ENCODE measurements at regions not wholly inside any gene's neighbourhood (a gene's known extent, or its start where the extent isn't known, plus 50 kb on each side); places are given as distances from the start of the nearest gene placed in this dataset.

DNA sequence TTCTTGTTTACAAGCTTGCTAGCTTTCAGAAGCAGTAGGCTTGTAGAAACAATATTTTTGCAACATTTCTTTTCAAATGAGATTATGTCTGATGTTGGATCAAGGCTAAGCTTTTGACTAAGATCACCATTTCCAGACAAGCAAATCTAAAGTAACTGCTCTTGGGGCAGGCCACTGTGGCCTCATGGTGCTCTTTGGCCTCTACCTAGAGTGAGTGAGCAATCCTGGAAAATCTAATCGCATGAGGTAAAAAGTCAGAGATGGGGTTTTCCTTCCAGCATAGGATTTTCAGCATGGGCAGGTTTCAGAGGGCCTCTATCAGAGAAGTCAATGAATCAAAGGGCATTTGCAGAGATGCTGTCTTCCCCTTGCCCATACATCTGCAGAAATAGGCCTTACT lies 331.9 kb downstream of the OMA1 start:
- H3K9me3 ChIP-seq (ENCODE audit: control extremely low read depth in 1 of 3, control insufficient read depth in 2 of 3, insufficient read depth in 1 of 3, low read length in 2 of 3): no peaks in the 10 kb centered on the region
- TF ChIP-seq, protein P1, sequence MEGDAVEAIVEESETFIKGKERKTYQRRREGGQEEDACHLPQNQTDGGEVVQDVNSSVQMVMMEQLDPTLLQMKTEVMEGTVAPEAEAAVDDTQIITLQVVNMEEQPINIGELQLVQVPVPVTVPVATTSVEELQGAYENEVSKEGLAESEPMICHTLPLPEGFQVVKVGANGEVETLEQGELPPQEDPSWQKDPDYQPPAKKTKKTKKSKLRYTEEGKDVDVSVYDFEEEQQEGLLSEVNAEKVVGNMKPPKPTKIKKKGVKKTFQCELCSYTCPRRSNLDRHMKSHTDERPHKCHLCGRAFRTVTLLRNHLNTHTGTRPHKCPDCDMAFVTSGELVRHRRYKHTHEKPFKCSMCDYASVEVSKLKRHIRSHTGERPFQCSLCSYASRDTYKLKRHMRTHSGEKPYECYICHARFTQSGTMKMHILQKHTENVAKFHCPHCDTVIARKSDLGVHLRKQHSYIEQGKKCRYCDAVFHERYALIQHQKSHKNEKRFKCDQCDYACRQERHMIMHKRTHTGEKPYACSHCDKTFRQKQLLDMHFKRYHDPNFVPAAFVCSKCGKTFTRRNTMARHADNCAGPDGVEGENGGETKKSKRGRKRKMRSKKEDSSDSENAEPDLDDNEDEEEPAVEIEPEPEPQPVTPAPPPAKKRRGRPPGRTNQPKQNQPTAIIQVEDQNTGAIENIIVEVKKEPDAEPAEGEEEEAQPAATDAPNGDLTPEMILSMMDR (IDR thresholded peaks at IDR 0.05): no peak
- TF ChIP-seq EZH2 (IDR thresholded peaks at IDR 0.05; ENCODE audit: borderline replicate concordance, insufficient read depth, low read depth, low read length, poor library complexity, severe bottlenecking): no peak
- Mint-ChIP-seq H3K27me3 (peaks cover 7% of the 10 kb centered on the region), H3K4me1 (no peaks in the 10 kb centered on the region), H3K9me3 (ENCODE audit: insufficient read depth) (peaks cover 2% of the 10 kb centered on the region), H3K4me3 (no peak overlapping the region), H3K27ac (no peak overlapping the region)
- no peaks in the 10 kb centered on the region for H3K4me1 ChIP-seq (ENCODE audit: control insufficient read depth in 2 of 2, insufficient read depth in 2 of 2, low read length in 2 of 2)
- no peaks in the 10 kb centered on the region for H3K79me2 ChIP-seq (ENCODE audit: control insufficient read depth, insufficient read depth, low read length)
- H3K36me3 ChIP-seq (replicated peaks in 1 of 2; ENCODE audit: control extremely low read depth in 1 of 2, control insufficient read depth in 1 of 2, extremely low read depth in 1 of 2, insufficient read depth in 2 of 2, low read length in 1 of 2): no peaks in the 10 kb centered on the region
- WGBS (ENCODE audit: insufficient coverage): 100% methylated on average over 1 of the region's 1 CpG
- no peak overlapping the region for H3K27ac ChIP-seq (ENCODE audit: low read length in 2 of 2)
- no peak overlapping the region for H3K4me3 ChIP-seq (ENCODE audit: control extremely low read depth in 1 of 5, extremely low read depth in 1 of 5, insufficient read depth in 1 of 5, low read depth in 2 of 5, low read length in 4 of 5)
- ChIA-PET CTCF (no interaction called here), POLR2A (no interaction called here)
- intact Hi-C loops (cut with micrococcal nuclease): no loop called here
- H3K4me2 ChIP-seq (replicated peaks; ENCODE audit: low read depth, low read length, poor library complexity, severe bottlenecking): no peak overlapping the region
- ATAC-seq (ENCODE audit: low read depth) (no peak), DNase-seq (no peak)
- no peaks in the 10 kb centered on the region for H3K27me3 ChIP-seq (replicated peaks in 1 of 4; ENCODE audit: control extremely low read depth in 1 of 4, control insufficient read depth in 3 of 4, insufficient read depth in 4 of 4, low read length in 3 of 4)
- no peaks in the 10 kb centered on the region for H4K20me1 ChIP-seq (ENCODE audit: control insufficient read depth, insufficient read depth, low read length, poor library complexity, severe bottlenecking)
- H2AFZ ChIP-seq (ENCODE audit: insufficient read depth, low read depth, low read length, poor library complexity, severe bottlenecking): no peak overlapping the region
- H3K9ac ChIP-seq (ENCODE audit: low read length): no peak overlapping the region

DNA sequence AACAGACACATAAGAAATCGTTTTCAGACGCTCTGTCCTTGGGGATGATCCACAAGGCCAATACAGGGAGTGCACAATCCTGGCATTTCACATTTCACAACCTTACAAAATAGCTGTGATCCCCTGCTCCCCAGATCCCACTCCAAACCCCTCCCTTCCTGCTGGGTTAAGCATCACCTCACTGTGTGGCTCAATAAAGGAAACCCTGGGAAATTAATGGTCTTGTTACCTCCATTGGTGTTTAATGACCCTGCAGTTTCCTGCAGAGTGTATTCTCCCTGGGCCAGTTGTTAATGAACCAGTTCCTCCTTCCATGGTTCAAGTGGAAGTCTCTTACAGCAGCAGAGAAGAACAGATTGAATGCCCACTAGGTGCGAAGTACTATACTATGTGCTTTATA lies 334.7 kb downstream of the OMA1 start:
- no peak overlapping the region for H3K9ac ChIP-seq (ENCODE audit: low read length)
- H3K79me2 ChIP-seq (ENCODE audit: control insufficient read depth, insufficient read depth, low read length): no peaks in the 10 kb centered on the region
- Mint-ChIP-seq H3K9me3 (ENCODE audit: insufficient read depth) (peaks cover 2% of the 10 kb centered on the region), H3K4me1 (no peaks in the 10 kb centered on the region), H3K27me3 (no peaks in the 10 kb centered on the region), H3K27ac (no peak overlapping the region), H3K4me3 (no peak overlapping the region)
- TF ChIP-seq EZH2 (IDR thresholded peaks at IDR 0.05; ENCODE audit: borderline replicate concordance, insufficient read depth, low read depth, low read length, poor library complexity, severe bottlenecking): no peak
- TF ChIP-seq, protein P1 (IDR thresholded peaks at IDR 0.05): no peak
- 78% methylated on average over 2 of the region's 3 CpGs for WGBS (ENCODE audit: insufficient coverage)
- no peaks in the 10 kb centered on the region for H3K36me3 ChIP-seq (replicated peaks in 1 of 2; ENCODE audit: control extremely low read depth in 1 of 2, control insufficient read depth in 1 of 2, extremely low read depth in 1 of 2, insufficient read depth in 2 of 2, low read length in 1 of 2)
- no peak overlapping the region for H3K27ac ChIP-seq (ENCODE audit: low read length in 2 of 2)
- CTCF ChIA-PET: no interaction called here
- H3K27me3 ChIP-seq (replicated peaks in 1 of 4; ENCODE audit: control extremely low read depth in 1 of 4, control insufficient read depth in 3 of 4, insufficient read depth in 4 of 4, low read length in 3 of 4): no peaks in the 10 kb centered on the region
- POLR2A ChIA-PET: no interaction called here
- intact Hi-C loops (cut with micrococcal nuclease): no loop called here
- no peak overlapping the region for H3K4me3 ChIP-seq (ENCODE audit: control extremely low read depth in 1 of 5, extremely low read depth in 1 of 5, insufficient read depth in 1 of 5, low read depth in 2 of 5, low read length in 4 of 5)
- H3K9me3 ChIP-seq (ENCODE audit: control extremely low read depth in 1 of 3, control insufficient read depth in 2 of 3, insufficient read depth in 1 of 3, low read length in 2 of 3): no peaks in the 10 kb centered on the region
- H2AFZ ChIP-seq (ENCODE audit: insufficient read depth, low read depth, low read length, poor library complexity, severe bottlenecking): no peak overlapping the region
- no peaks in the 10 kb centered on the region for H4K20me1 ChIP-seq (ENCODE audit: control insufficient read depth, insufficient read depth, low read length, poor library complexity, severe bottlenecking)
- ATAC-seq (ENCODE audit: low read depth): no peak
- no peaks in the 10 kb centered on the region for H3K4me1 ChIP-seq (ENCODE audit: control insufficient read depth in 2 of 2, insufficient read depth in 2 of 2, low read length in 2 of 2)
- no peak for DNase-seq
- no peak overlapping the region for H3K4me2 ChIP-seq (replicated peaks; ENCODE audit: low read depth, low read length, poor library complexity, severe bottlenecking)
